Activated B cell treated with CpG ODN at 0.5 μM for 24 hours (primary cell): ENCODE measurements at regions not wholly inside any gene's neighbourhood (a gene's known extent, or its start where the extent isn't known, plus 50 kb on each side); places are given as distances from the start of the nearest gene placed in this dataset.

Experiments
- ATAC-seq: fragments of 200-7000 bp; cut with Tn5 transposase; one replicate; pipeline ENCODE4 v1.10.0; 2021; ENCODE audit warnings: low read depth, mild to moderate bottlenecking, moderate library complexity
- CTCF ChIA-PET: fragments of 350-600 bp; sonication (Branson Sonifier 250); formaldehyde crosslinking; loops from one replicate; lab custom pipeline; 2021; ENCODE audit warnings: antibody characterized with exemption; lab: Charles Lee
- POLR2A ChIA-PET: fragments of 350-600 bp; sonication (Branson Sonifier 250); formaldehyde crosslinking; loops from one replicate; lab custom pipeline; 2021; ENCODE audit warnings: antibody characterized with exemption; lab: Charles Lee
- DNase-seq: peaks from one replicate; pipeline ENCODE4 v3.0.0; 2022
- H3K27ac Mint-ChIP-seq: one replicate; pipeline ENCODE4 v1.8.0; 2020; ENCODE audit warnings: mixed read lengths
- H3K27me3 Mint-ChIP-seq: one replicate; pipeline ENCODE4 v1.8.0; 2021; ENCODE audit warnings: mixed read lengths
- H3K36me3 Mint-ChIP-seq: one replicate; pipeline ENCODE4 v1.8.0; 2021; ENCODE audit warnings: low read depth, mixed read lengths
- H3K4me1 Mint-ChIP-seq: one replicate; pipeline ENCODE4 v1.8.0; 2021; ENCODE audit warnings: mixed read lengths
- H3K4me3 Mint-ChIP-seq: one replicate; pipeline ENCODE4 v1.8.0; 2020; ENCODE audit warnings: mild to moderate bottlenecking, mixed read lengths
- H3K9me3 Mint-ChIP-seq: one replicate; pipeline ENCODE4 v1.8.0; 2020; ENCODE audit warnings: mixed read lengths
- CTCF ChIP-seq: fragments of 200-600 bp; IDR thresholded peaks from one replicate; pipeline ENCODE4 v1.8.0; 2022; ENCODE audit warnings: antibody characterized with exemption, mild to moderate bottlenecking
- intact Hi-C: fragments of 100-400 bp; cut with micrococcal nuclease; formaldehyde crosslinking; loops from one replicate; pipeline ENCODE4 v1.15.1; 2024

GRCh38 chr3:171956705-171957104 lies 82.7 kb upstream of the FNDC3B start:
- Mint-ChIP-seq H3K27ac (no peak overlapping the region), H3K36me3 (no peaks in the 10 kb centered on the region), H3K27me3 (peaks cover 6% of the 10 kb centered on the region), H3K4me3 (no peak overlapping the region), H3K9me3 (no peaks in the 10 kb centered on the region), H3K4me1 (no peaks in the 10 kb centered on the region)
- ChIA-PET POLR2A (no interaction called here), CTCF (no interaction called here)
- intact Hi-C loops, result no loop called here
- DNase-seq (no peak), ATAC-seq (no peak)
- no peak for TF ChIP-seq CTCF

GRCh38 chr3:171959532-171960089 lies 79.8 kb upstream of the FNDC3B start:
- TF ChIP-seq CTCF, result no peak
- POLR2A ChIA-PET, result no interaction called here
- no peak overlapping the region for H3K27ac Mint-ChIP-seq
- CTCF ChIA-PET, result no interaction called here
- peaks cover 4% of the 10 kb centered on the region for H3K27me3 Mint-ChIP-seq
- no peaks in the 10 kb centered on the region for H3K36me3 Mint-ChIP-seq
- no peaks in the 10 kb centered on the region for H3K9me3 Mint-ChIP-seq
- no peak overlapping the region for H3K4me3 Mint-ChIP-seq
- no peak for ATAC-seq
- intact Hi-C loops, result no loop called here
- no peak for DNase-seq
- no peaks in the 10 kb centered on the region for H3K4me1 Mint-ChIP-seq

- Mint-ChIP-seq H3K9me3 (no peaks in the 10 kb centered on the region), H3K4me1 (no peaks in the 10 kb centered on the region), H3K4me3 (no peak overlapping the region), H3K36me3 (no peaks in the 10 kb centered on the region), H3K27ac (no peak overlapping the region), H3K27me3 (peaks cover 4% of the 10 kb centered on the region)
- intact Hi-C loops, result no loop called here
- DNase-seq, result no peak
- ChIA-PET POLR2A (no interaction called here), CTCF (no interaction called here)
- no peak for TF ChIP-seq CTCF
- no peak for ATAC-seq
These were observed 79.2 kb upstream of the FNDC3B start for GRCh38 chr3:171960159-171960558.

DNA sequence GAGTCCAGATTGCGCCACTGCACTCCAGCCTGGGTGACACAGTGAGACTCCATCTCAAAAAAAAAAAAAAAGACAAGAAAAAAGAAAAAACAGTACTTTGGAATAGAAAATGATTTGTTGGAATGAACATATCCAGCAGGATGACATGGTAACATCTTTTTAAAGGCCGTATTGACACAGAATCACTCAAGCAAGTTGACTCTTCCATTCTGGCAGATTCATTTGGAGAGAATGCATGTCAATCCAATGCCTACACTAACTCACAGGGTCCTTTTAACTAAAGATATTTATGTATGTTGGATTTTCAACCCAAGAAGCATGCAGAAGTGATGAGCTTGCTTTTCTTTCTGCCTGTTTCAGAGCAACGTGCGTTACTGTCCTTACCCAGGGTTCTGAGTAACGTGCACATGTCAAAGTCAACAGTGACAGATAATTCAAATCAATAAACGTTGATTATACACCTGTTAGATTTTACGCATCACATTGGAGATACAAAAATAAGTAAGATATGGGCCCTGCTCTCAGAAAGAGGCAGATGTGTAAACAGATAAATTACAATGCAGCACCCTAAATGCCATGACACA lies 77.1 kb upstream of the FNDC3B start:
- no peak for DNase-seq
- Mint-ChIP-seq H3K4me1 (no peaks in the 10 kb centered on the region), H3K27me3 (peaks cover 2% of the 10 kb centered on the region), H3K36me3 (no peaks in the 10 kb centered on the region), H3K4me3 (no peak overlapping the region), H3K27ac (no peak overlapping the region), H3K9me3 (no peaks in the 10 kb centered on the region)
- CTCF ChIA-PET, result no interaction called here
- no peak for ATAC-seq
- POLR2A ChIA-PET, result no interaction called here
- TF ChIP-seq CTCF, result no peak
- intact Hi-C loops, result no loop called here

GRCh38 chr3:171963546-171963945 lies 75.8 kb upstream of the FNDC3B start:
- POLR2A ChIA-PET, result no interaction called here
- no peak for TF ChIP-seq CTCF

More at GRCh38 chr3:171963546-171963945, 75.8 kb upstream of the FNDC3B start:
- DNase-seq (no peak), ATAC-seq (no peak)
- Mint-ChIP-seq H3K4me1 (no peaks in the 10 kb centered on the region), H3K27ac (no peak overlapping the region), H3K27me3 (no peaks in the 10 kb centered on the region), H3K9me3 (no peaks in the 10 kb centered on the region), H3K36me3 (no peaks in the 10 kb centered on the region), H3K4me3 (no peak overlapping the region)
- intact Hi-C loops, result no loop called here
- CTCF ChIA-PET, result no interaction called here
